SK-N-SH treated with all-trans-retinoic acid at 6 μM for 48 hours (cell line): ENCODE measurements at regions not wholly inside any gene's neighbourhood (a gene's known extent, or its start where the extent isn't known, plus 50 kb on each side); places are given as distances from the start of the nearest gene placed in this dataset.
A peak's percentile ranks its signal among the peaks of the same experiment; 100 is the strongest.
"Not testable (repeated sequence)": the region's sequence is repeated elsewhere in the genome, so short reads cannot be mapped to it uniquely, and the experiment has no call there.

Experiments used
- ATAC-seq: fragments of 200-7000 bp; cut with Tn5 transposase; 3 replicates; pipeline ENCODE4 v1.9.1; 2020; ENCODE audit warnings: mild to moderate bottlenecking, moderate library complexity
- BACH2 ChIP-seq: fragments of 250-450 bp; sonication (Bioruptor Pico); IDR thresholded peaks from 2 replicates; pipeline ENCODE4 v1.9.0; 2021; ENCODE audit warnings: mild to moderate bottlenecking, borderline replicate concordance
- CREB5 ChIP-seq: fragments of 250-450 bp; sonication (Bioruptor Pico); IDR thresholded peaks from 2 replicates; pipeline ENCODE4 v1.5.1; 2020; ENCODE audit warnings: low read depth, mild to moderate bottlenecking, moderate library complexity
- OSR1 ChIP-seq: fragments of 250-450 bp; sonication (Bioruptor Pico); IDR thresholded peaks from 2 replicates; pipeline ENCODE4 v1.8.0; 2022; ENCODE audit warnings: moderate library complexity, mild to moderate bottlenecking, inconsistent platforms
- PATZ1 ChIP-seq: fragments of 250-450 bp; sonication (Bioruptor Pico); IDR thresholded peaks from 2 replicates; pipeline ENCODE4 v1.8.0; 2020; ENCODE audit warnings: mild to moderate bottlenecking, moderate library complexity, borderline replicate concordance
- POU6F1 ChIP-seq: fragments of 250-450 bp; sonication (Bioruptor Pico); IDR thresholded peaks from 2 replicates; pipeline ENCODE4 v1.8.0; 2021; ENCODE audit warnings: low read depth, mild to moderate bottlenecking, moderate library complexity, borderline replicate concordance
- PPARA ChIP-seq: fragments of 250-450 bp; sonication (Bioruptor Pico); IDR thresholded peaks from 2 replicates; pipeline ENCODE4 v1.5.0; 2020; ENCODE audit warnings: mild to moderate bottlenecking, borderline replicate concordance
- SNAI2 ChIP-seq: fragments of 250-450 bp; sonication (Bioruptor Pico); IDR thresholded peaks from 2 replicates; pipeline ENCODE4 v1.5.0; 2020; ENCODE audit warnings: mild to moderate bottlenecking, moderate library complexity
- TOX ChIP-seq: fragments of 250-450 bp; sonication (Bioruptor Pico); IDR thresholded peaks from 2 replicates; pipeline ENCODE4 v1.8.0; 2021; ENCODE audit warnings: mild to moderate bottlenecking, moderate library complexity, borderline replicate concordance
- TSHZ2 ChIP-seq: fragments of 250-450 bp; sonication (Bioruptor Pico); IDR thresholded peaks from 2 replicates; pipeline ENCODE4 v1.5.0; 2020; ENCODE audit warnings: mild to moderate bottlenecking, moderate library complexity
- ZC3H10 ChIP-seq: fragments of 250-450 bp; sonication (Bioruptor Pico); IDR thresholded peaks from 2 replicates; pipeline ENCODE4 v1.5.1; 2021; ENCODE audit warnings: mild to moderate bottlenecking, moderate library complexity
- ZFP3 ChIP-seq: fragments of 250-450 bp; sonication (Bioruptor Pico); IDR thresholded peaks from 2 replicates; pipeline ENCODE4 v1.5.0; 2020; ENCODE audit warnings: mild to moderate bottlenecking, moderate library complexity
- ZFP30 ChIP-seq: fragments of 450-650 bp; formaldehyde crosslinking; IDR thresholded peaks from 2 replicates; pipeline ENCODE4 v1.5.0; 2022; ENCODE audit warnings: mild to moderate bottlenecking, moderate library complexity
- ZNF565 ChIP-seq: fragments of 450-650 bp; formaldehyde crosslinking; conservative IDR thresholded peaks from 2 replicates; pipeline ENCODE4 v1.5.0; 2020; ENCODE audit warnings: low read depth, mild to moderate bottlenecking, moderate library complexity
- ZNF70 ChIP-seq: fragments of 450-650 bp; formaldehyde crosslinking; IDR thresholded peaks from 2 replicates; pipeline ENCODE4 v1.5.0; 2020; ENCODE audit warnings: mild to moderate bottlenecking, moderate library complexity
- ZNF8 ChIP-seq: fragments of 450-650 bp; formaldehyde crosslinking; IDR thresholded peaks from 2 replicates; pipeline ENCODE4 v1.5.0; 2020; ENCODE audit warnings: mild to moderate bottlenecking, moderate library complexity

- ATAC-seq: not testable (repeated sequence)
Measured at GRCh38 chr20:57110121-57111027, 156.1 kb downstream of the BMP7 start.

GRCh38 chr20:57111028-57111373, 155.4 kb downstream of the BMP7 start:
- TF ChIP-seq SNAI2 (CRISPR knock-in tag) (no peak), BACH2 (no peak)
- no peak for ATAC-seq

GRCh38 chr20:57112448-57112847, 154.0 kb downstream of the BMP7 start:
- TF ChIP-seq SNAI2 (CRISPR knock-in tag): no peak
- TF ChIP-seq POU6F1 (CRISPR knock-in tag): no peak
- TF ChIP-seq ZNF70: peak; percentile 52; the same call in 1 of the 2 replicates
- no peak for TF ChIP-seq TOX (CRISPR knock-in tag)
- ATAC-seq: no peak

- no peak for ATAC-seq
- TF ChIP-seq ZNF70: no peak
- no peak for TF ChIP-seq ZFP3 (CRISPR knock-in tag)
- TF ChIP-seq PPARA (CRISPR knock-in tag): no peak
- TF ChIP-seq ZFP30 (CRISPR knock-in tag): no peak
- no peak for TF ChIP-seq BACH2
- no peak for TF ChIP-seq TSHZ2 (CRISPR knock-in tag)
- TF ChIP-seq ZNF8 (CRISPR knock-in tag): no peak
- no peak for TF ChIP-seq PATZ1
- TF ChIP-seq ZNF565 (CRISPR knock-in tag): no peak
Measured at GRCh38 chr20:57114290-57115005, 152.0 kb downstream of the BMP7 start.

- no peak for TF ChIP-seq CREB5 (CRISPR knock-in tag)
- no peak for TF ChIP-seq OSR1
- TF ChIP-seq PPARA (CRISPR knock-in tag): no peak
- TF ChIP-seq ZC3H10 (CRISPR knock-in tag): no peak
- TF ChIP-seq ZNF8 (CRISPR knock-in tag): no peak
- TF ChIP-seq ZFP3 (CRISPR knock-in tag): no peak
- TF ChIP-seq ZNF565 (CRISPR knock-in tag): no peak
- no peak for ATAC-seq
Measured at GRCh38 chr20:57117296-57117695, 149.1 kb downstream of the BMP7 start.
